Astrocyte of the cerebellum (primary cell): ENCODE measurements at regions not wholly inside any gene's neighbourhood (a gene's known extent, or its start where the extent isn't known, plus 50 kb on each side); places are given as distances from the start of the nearest gene placed in this dataset.
"Not testable (repeated sequence)": the region's sequence is repeated elsewhere in the genome, so short reads cannot be mapped to it uniquely, and the experiment has no call there.

ENCODE experiments used
- DNase-seq: peaks from one replicate; pipeline ENCODE4 v3.0.0-alpha.2; 2011; ENCODE audit warnings: low read depth
- H3K4me3 ChIP-seq: 2 replicates; pipeline ENCODE4 v1.5.1; 2011; ENCODE audit warnings: mild to moderate bottlenecking, low read depth, low read length, moderate library complexity
- CTCF ChIP-seq: IDR thresholded peaks from 2 replicates; pipeline ENCODE4 v1.5.1; 2012; ENCODE audit warnings: low read length, low read depth, moderate library complexity, mild to moderate bottlenecking; ENCODE audit errors: missing control alignments
- in situ Hi-C: cut with HindIII; loops from 2 replicates; pipeline ENCODE4 v1.10.0; 2017; ENCODE audit warnings: low sequenced_read_pairs

- no peak for DNase-seq
- no peak overlapping the region for H3K4me3 ChIP-seq
- no peak for TF ChIP-seq CTCF
- in situ Hi-C loops: no loop called here
Observed at GRCh38 chr4:54838301-54838700, 180.5 kb downstream of the KIT start.

GRCh38 chr4:54837576-54838140 lies 179.9 kb downstream of the KIT start:
- in situ Hi-C loops: no loop called here
- DNase-seq: peak; percentile 31
- H3K4me3 ChIP-seq: no peak overlapping the region
- no peak for TF ChIP-seq CTCF

- H3K4me3 ChIP-seq, DNase-seq, in situ Hi-C loops: not testable (repeated sequence)
Observed at GRCh38 chr4:54828361-54828760, 170.6 kb downstream of the KIT start.

GRCh38 chr4:54823616-54824015 lies 165.9 kb downstream of the KIT start:
- no peak overlapping the region for H3K4me3 ChIP-seq
- DNase-seq: no peak
- in situ Hi-C loops: no loop called here
- TF ChIP-seq CTCF: no peak

GRCh38 chr4:54819034-54819433 lies 161.3 kb downstream of the KIT start:
- TF ChIP-seq CTCF: no peak
- no peak overlapping the region for H3K4me3 ChIP-seq
- no peak for DNase-seq
- in situ Hi-C loops: no loop called here

GRCh38 chr4:54818481-54818880 lies 160.7 kb downstream of the KIT start:
- in situ Hi-C loops: no loop called here
- H3K4me3 ChIP-seq: no peak overlapping the region
- no peak for TF ChIP-seq CTCF
- DNase-seq: no peak

- in situ Hi-C loops: no loop called here
- TF ChIP-seq CTCF: no peak
- DNase-seq: no peak
- H3K4me3 ChIP-seq: no peak overlapping the region
Observed at GRCh38 chr4:54813674-54814073, 155.9 kb downstream of the KIT start.
